Neural cell (in vitro differentiated cells): ENCODE measurements at regions not wholly inside any gene's neighbourhood (a gene's known extent, or its start where the extent isn't known, plus 50 kb on each side); places are given as distances from the start of the nearest gene placed in this dataset.

Source experiments
- CTCF ChIP-seq: fragments of 450-650 bp; IDR thresholded peaks from 2 replicates; pipeline ENCODE4 v1.5.1; 2014; ENCODE audit warnings: antibody characterized with exemption, mild to moderate bottlenecking, moderate library complexity; ENCODE audit not compliant: poor library complexity, severe bottlenecking
- EP300 ChIP-seq: fragments of 450-650 bp; conservative IDR thresholded peaks from 2 replicates; pipeline ENCODE4 v1.6.1; 2014; ENCODE audit warnings: antibody characterized with exemption, mild to moderate bottlenecking, moderate library complexity; ENCODE audit not compliant: poor library complexity, severe bottlenecking
- EZH2 ChIP-seq: fragments of 200-600, 300-800 bp; shearing (Covaris generic), sonication (generic); IDR thresholded peaks from 2 replicates; pipeline ENCODE4 v1.6.1; 2014; ENCODE audit warnings: antibody characterized with exemption, low read length, borderline replicate concordance, mild to moderate bottlenecking; ENCODE audit not compliant: insufficient read depth, poor library complexity, severe bottlenecking
- MXI1 ChIP-seq: fragments of 450-650 bp; conservative IDR thresholded peaks from 2 replicates; pipeline ENCODE4 v1.6.1; 2014; ENCODE audit warnings: antibody characterized with exemption, mild to moderate bottlenecking; ENCODE audit not compliant: poor library complexity, severe bottlenecking
- POLR2AphosphoS5 ChIP-seq: IDR thresholded peaks from 2 replicates; pipeline ENCODE4 v1.6.1; 2012
- SMC3 ChIP-seq: fragments of 450-650 bp; conservative IDR thresholded peaks from 2 replicates; pipeline ENCODE4 v1.6.1; 2014; ENCODE audit warnings: antibody characterized with exemption, mild to moderate bottlenecking, moderate library complexity; ENCODE audit not compliant: poor library complexity
- TAF1 ChIP-seq: IDR thresholded peaks from 2 replicates; pipeline ENCODE4 v1.6.1; 2012; ENCODE audit warnings: low read depth
- TF ChIP-seq, protein P1 (sequence below): IDR thresholded peaks from 2 replicates; pipeline ENCODE4 v1.6.1; 2012; ENCODE audit warnings: borderline replicate concordance

DNA sequence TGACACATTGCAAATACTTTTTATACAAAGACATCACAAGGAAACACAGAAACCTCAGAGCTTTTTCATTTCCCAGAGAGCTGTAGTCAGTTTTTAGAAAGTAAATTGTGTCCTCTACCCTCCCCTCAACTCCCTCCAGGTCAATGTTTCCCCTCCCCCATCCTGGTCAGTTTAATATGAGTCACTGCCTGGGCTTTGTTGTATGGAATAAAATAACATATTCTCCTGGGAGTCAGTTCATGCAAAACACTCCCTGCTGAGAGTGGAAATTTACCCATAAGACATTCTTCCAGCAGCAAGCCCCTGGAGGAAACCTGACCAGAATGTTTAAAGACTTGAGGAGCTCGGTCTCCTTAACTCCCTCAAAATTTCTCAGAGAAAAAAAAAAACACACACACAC is 270.1 kb upstream of the LDB2 start:
- TF ChIP-seq CTCF (no peak), TAF1 (no peak), MXI1 (no peak), POLR2AphosphoS5 (no peak), SMC3 (no peak), EZH2 (no peak), EP300 (no peak)
- TF ChIP-seq, protein P1, sequence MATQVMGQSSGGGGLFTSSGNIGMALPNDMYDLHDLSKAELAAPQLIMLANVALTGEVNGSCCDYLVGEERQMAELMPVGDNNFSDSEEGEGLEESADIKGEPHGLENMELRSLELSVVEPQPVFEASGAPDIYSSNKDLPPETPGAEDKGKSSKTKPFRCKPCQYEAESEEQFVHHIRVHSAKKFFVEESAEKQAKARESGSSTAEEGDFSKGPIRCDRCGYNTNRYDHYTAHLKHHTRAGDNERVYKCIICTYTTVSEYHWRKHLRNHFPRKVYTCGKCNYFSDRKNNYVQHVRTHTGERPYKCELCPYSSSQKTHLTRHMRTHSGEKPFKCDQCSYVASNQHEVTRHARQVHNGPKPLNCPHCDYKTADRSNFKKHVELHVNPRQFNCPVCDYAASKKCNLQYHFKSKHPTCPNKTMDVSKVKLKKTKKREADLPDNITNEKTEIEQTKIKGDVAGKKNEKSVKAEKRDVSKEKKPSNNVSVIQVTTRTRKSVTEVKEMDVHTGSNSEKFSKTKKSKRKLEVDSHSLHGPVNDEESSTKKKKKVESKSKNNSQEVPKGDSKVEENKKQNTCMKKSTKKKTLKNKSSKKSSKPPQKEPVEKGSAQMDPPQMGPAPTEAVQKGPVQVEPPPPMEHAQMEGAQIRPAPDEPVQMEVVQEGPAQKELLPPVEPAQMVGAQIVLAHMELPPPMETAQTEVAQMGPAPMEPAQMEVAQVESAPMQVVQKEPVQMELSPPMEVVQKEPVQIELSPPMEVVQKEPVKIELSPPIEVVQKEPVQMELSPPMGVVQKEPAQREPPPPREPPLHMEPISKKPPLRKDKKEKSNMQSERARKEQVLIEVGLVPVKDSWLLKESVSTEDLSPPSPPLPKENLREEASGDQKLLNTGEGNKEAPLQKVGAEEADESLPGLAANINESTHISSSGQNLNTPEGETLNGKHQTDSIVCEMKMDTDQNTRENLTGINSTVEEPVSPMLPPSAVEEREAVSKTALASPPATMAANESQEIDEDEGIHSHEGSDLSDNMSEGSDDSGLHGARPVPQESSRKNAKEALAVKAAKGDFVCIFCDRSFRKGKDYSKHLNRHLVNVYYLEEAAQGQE: no peak
